Testis (tissue), 2 donors: ENCODE measurements at regions not wholly inside any gene's neighbourhood (a gene's known extent, or its start where the extent isn't known, plus 50 kb on each side); places are given as distances from the start of the nearest gene placed in this dataset.

Experiments used
- CTCF ChIP-seq, 3 experiments: fragments of 450-650 bp in 2 of 3; fragments of 200-600 bp in 1 of 3; sonication (generic) in 1 of 3; IDR thresholded peaks; one replicate each; pipeline ENCODE4 v1.5.1; 2016 to 2019; ENCODE audit warnings: antibody characterized with exemption in 3 of 3, mild to moderate bottlenecking in 2 of 3, moderate library complexity in 1 of 3
- POLR2A ChIP-seq: fragments of 450-650 bp; IDR thresholded peaks from one replicate; pipeline ENCODE4 v1.6.1; 2017; ENCODE audit warnings: antibody characterized with exemption, mild to moderate bottlenecking, moderate library complexity

- TF ChIP-seq CTCF (IDR thresholded peaks at IDR 0.05): no peak
- no peak for TF ChIP-seq POLR2A
Observed at GRCh38 chr2:39836638-39837037, 57.6 kb upstream of the THUMPD2 start.
